ENCODE measurements at regions not wholly inside any gene's neighbourhood (a gene's known extent, or its start where the extent isn't known, plus 50 kb on each side); places are given as distances from the start of the nearest gene placed in this dataset.

- Histone ChIP-seq H3K4me3 (ENCODE audit: low read depth, low read length) (no peak overlapping the region), H3K9me3 (ENCODE audit: control insufficient read depth, insufficient read depth, low read depth, low read length) (no peaks in the 10 kb centered on the region), H3K27ac (ENCODE audit: extremely low read depth, low read depth, low read length) (no peak overlapping the region), H3K4me1 (ENCODE audit: control insufficient read depth, insufficient read depth, low read length) (peaks cover 9% of the 10 kb centered on the region), H3K36me3 (ENCODE audit: control insufficient read depth in 2 of 2, insufficient read depth in 1 of 2, low read length in 2 of 2) (no peaks in the 10 kb centered on the region)
- ChIA-PET CTCF (interaction anchor here (1.4 kb wide), 1 partner anchor 412 kb away, joined by 3 read pairs; no protein-coding TSS in a partner anchor), POLR2A (no interaction called here)
- TF ChIP-seq ZNF335 (tag by site-specific recombination; conservative IDR thresholded peaks at IDR 0.05) = peak; percentile 55
- no peak for TF ChIP-seq KLF8 (tag by site-specific recombination; IDR thresholded peaks at IDR 0.05)
Measured at GRCh38 chr1:222043444-222044292, 301.8 kb upstream of the DUSP10 start.

GRCh38 chr1:222042120-222042519 lies 300.2 kb upstream of the DUSP10 start:
- H3K27ac ChIP-seq (ENCODE audit: extremely low read depth, low read depth, low read length) = no peak overlapping the region
- POLR2A ChIA-PET = no interaction called here
- H3K36me3 ChIP-seq (ENCODE audit: control insufficient read depth in 2 of 2, insufficient read depth in 1 of 2, low read length in 2 of 2) = no peaks in the 10 kb centered on the region
- peaks cover 2% of the 10 kb centered on the region; the same call in 1 of the 2 replicates for H3K4me1 ChIP-seq (ENCODE audit: control insufficient read depth, insufficient read depth, low read length)
- H3K9me3 ChIP-seq (ENCODE audit: control insufficient read depth, insufficient read depth, low read depth, low read length) = no peaks in the 10 kb centered on the region
- no peak for TF ChIP-seq OSR2 (tag by site-specific recombination; IDR thresholded peaks at IDR 0.05)
- no peak for TF ChIP-seq ZNF24 (tag by site-specific recombination; IDR thresholded peaks at IDR 0.05)
- TF ChIP-seq ZNF544 (tag by site-specific recombination; IDR thresholded peaks at IDR 0.05) = no peak
- no peak for TF ChIP-seq ZNF155 (tag by site-specific recombination; IDR thresholded peaks at IDR 0.05)
- TF ChIP-seq ZNF785 (tag by site-specific recombination; IDR thresholded peaks at IDR 0.05) = no peak
- no peak for TF ChIP-seq ZNF701 (tag by site-specific recombination; IDR thresholded peaks at IDR 0.05)
- no peak for TF ChIP-seq ZNF19 (tag by site-specific recombination; IDR thresholded peaks at IDR 0.05; ENCODE audit: low read depth)
- TF ChIP-seq HIC1 (tag by site-specific recombination; IDR thresholded peaks at IDR 0.05) = no peak
- no peak for TF ChIP-seq ZNF692 (tag by site-specific recombination; IDR thresholded peaks at IDR 0.05)
- no peak for TF ChIP-seq ATF2 (tag by site-specific recombination; IDR thresholded peaks at IDR 0.05; ENCODE audit: low read depth)
- H3K4me3 ChIP-seq (ENCODE audit: low read depth, low read length) = no peak overlapping the region
- CTCF ChIA-PET = no interaction called here

GRCh38 chr1:222040955-222041354 lies 299.1 kb upstream of the DUSP10 start:
- CTCF ChIA-PET = interaction anchor here (0.8 kb wide), 1 partner anchor 10 kb away, joined by 3 read pairs; no protein-coding TSS in a partner anchor
- POLR2A ChIA-PET = no interaction called here

More at GRCh38 chr1:222040955-222041354, 299.1 kb upstream of the DUSP10 start:
- H3K4me1 ChIP-seq (ENCODE audit: control insufficient read depth, insufficient read depth, low read length) = peaks cover 2% of the 10 kb centered on the region; the same call in 1 of the 2 replicates
- H3K36me3 ChIP-seq (ENCODE audit: control insufficient read depth in 2 of 2, insufficient read depth in 1 of 2, low read length in 2 of 2) = no peaks in the 10 kb centered on the region
- H3K27ac ChIP-seq (ENCODE audit: extremely low read depth, low read depth, low read length) = no peak overlapping the region
- H3K9me3 ChIP-seq (ENCODE audit: control insufficient read depth, insufficient read depth, low read depth, low read length) = no peaks in the 10 kb centered on the region
- no peak overlapping the region for H3K4me3 ChIP-seq (ENCODE audit: low read depth, low read length)
- TF ChIP-seq ZNF785 (tag by site-specific recombination; IDR thresholded peaks at IDR 0.05) (no peak), ZNF510 (tag by site-specific recombination; IDR thresholded peaks at IDR 0.05; ENCODE audit: insufficient replicate concordance) (no peak), ZNF184 (tag by site-specific recombination; IDR thresholded peaks at IDR 0.05) (no peak), KLF16 (tag by site-specific recombination; IDR thresholded peaks at IDR 0.05) (no peak), ZNF398 (tag by site-specific recombination; IDR thresholded peaks at IDR 0.05) (no peak), ZFP37 (tag by site-specific recombination; IDR thresholded peaks at IDR 0.05) (no peak), ZNF488 (tag by site-specific recombination; IDR thresholded peaks at IDR 0.05) (no peak), ZBTB48 (tag by site-specific recombination; IDR thresholded peaks at IDR 0.05) (no peak), ZSCAN16 (tag by site-specific recombination; IDR thresholded peaks at IDR 0.05) (no peak)

Data from HEK293 (cell line).